Stimulated activated naive B cell treated with anti-CD40 and anti-IgM and Interleukin-4, amounts not matched to agents 10 μg/mL and 1 μg/mL and 100 μg/mL, for 72 hours (primary cell): ENCODE measurements at regions not wholly inside any gene's neighbourhood (a gene's known extent, or its start where the extent isn't known, plus 50 kb on each side); places are given as distances from the start of the nearest gene placed in this dataset.

ENCODE experiments used
- ATAC-seq, 2 donors: fragments of 150-1000 bp; cut with Tn5 transposase; replicated peaks; 2 replicates each; pipeline ENCODE4 v1.10.0; 2021; ENCODE audit warnings: moderate library complexity in 1 of 2
- DNase-seq: peaks from one replicate; pipeline ENCODE4 v3.0.0; 2021
- H3K27ac Mint-ChIP-seq: one replicate; pipeline ENCODE4 v1.8.0; 2022; ENCODE audit warnings: mild to moderate bottlenecking, mixed read lengths
- H3K27me3 Mint-ChIP-seq, 2 donors: one replicate each; pipeline ENCODE4 v1.8.0; 2022; ENCODE audit warnings: mixed read lengths in 2 of 2
- H3K36me3 Mint-ChIP-seq, 2 donors: one replicate each; pipeline ENCODE4 v1.8.0; 2022; ENCODE audit warnings: mixed read lengths in 2 of 2, mild to moderate bottlenecking in 1 of 2
- H3K4me1 Mint-ChIP-seq, 2 donors: one replicate each; pipeline ENCODE4 v1.8.0; 2022; ENCODE audit warnings: mixed read lengths in 2 of 2, mild to moderate bottlenecking in 1 of 2
- H3K4me3 Mint-ChIP-seq, 2 donors: one replicate each; pipeline ENCODE4 v1.8.0; 2022; ENCODE audit warnings: mild to moderate bottlenecking in 2 of 2, mixed read lengths in 2 of 2, moderate library complexity in 1 of 2
- H3K9me3 Mint-ChIP-seq, 2 donors: one replicate each; pipeline ENCODE4 v1.8.0; 2022; ENCODE audit warnings: mixed read lengths in 2 of 2, mild to moderate bottlenecking in 1 of 2

DNA sequence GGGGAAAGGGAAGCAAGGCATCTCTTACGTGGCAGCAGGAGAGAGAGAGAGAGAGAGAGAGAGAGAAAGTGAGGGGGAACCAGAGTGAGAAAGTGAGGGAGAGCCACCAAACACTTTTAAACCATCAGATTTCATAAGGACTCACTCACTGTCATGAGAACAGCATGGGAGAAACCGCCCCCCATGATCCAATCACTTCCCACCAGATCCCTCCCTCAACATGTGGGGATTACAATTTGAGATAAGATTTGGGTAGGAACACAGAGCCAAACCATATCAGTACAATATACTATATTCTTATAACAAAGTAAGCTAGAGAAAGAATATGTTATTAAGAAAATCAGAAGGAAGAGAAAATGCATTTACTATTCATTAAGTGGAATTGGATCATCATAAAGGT lies 53.7 kb upstream of the PLXNC1 start:
- Mint-ChIP-seq H3K27me3 (peaks cover 30 to 33% of the 10 kb centered on the region in 2 donors), H3K36me3 (no peaks in the 10 kb centered on the region), H3K4me3 (no peak overlapping the region), H3K9me3 (no peaks in the 10 kb centered on the region), H3K4me1 (peaks cover 0 to 4% of the 10 kb centered on the region in 2 donors), H3K27ac (no peak overlapping the region)
- ATAC-seq (no peak), DNase-seq (no peak)

DNA sequence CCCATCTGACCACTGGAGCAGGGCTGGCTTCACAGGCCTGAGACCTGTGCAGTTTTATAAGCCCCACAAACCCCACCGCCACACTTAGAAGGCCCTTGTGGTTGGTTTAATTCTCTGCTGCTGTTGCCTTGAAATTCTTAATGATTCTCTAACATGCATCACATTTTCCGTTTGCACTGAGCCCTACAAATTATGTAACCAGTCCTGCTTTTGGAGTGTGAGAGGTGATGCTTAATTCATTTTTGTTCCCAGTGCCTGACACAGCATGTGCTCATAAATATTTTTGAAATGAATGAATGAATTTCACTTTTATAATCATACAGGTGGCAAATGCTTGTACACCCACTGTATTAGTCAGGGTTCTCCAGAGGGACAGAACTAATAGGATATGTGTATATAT lies 52.8 kb upstream of the PLXNC1 start:
- ATAC-seq = no peak
- H3K4me1 Mint-ChIP-seq = peaks cover 0 to 5% of the 10 kb centered on the region in 2 donors

DNA sequence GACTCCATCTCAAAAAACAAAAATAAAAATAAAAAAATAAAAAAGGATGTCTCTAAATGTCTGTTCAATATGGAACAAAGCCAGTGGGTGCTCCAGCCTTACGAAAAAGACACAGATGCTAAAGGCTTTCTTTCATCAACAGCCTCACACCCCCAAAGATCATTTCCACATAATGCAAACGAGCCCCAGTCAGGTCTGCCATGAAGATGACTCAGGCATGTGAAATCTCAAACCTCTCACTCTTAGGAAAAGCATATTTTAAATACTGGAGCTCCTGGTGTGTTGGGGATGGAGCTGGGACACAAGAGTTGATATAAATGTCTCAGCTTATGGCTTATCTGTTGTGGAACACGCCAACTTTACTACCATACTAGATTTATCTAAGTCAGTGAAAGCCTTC lies 49.9 kb upstream of the PLXNC1 start:
- DNase-seq = no peak
- H3K27me3 Mint-ChIP-seq = peaks cover 31 to 39% of the 10 kb centered on the region in 2 donors
- no peak overlapping the region for H3K4me3 Mint-ChIP-seq
- no peak for ATAC-seq
- H3K9me3 Mint-ChIP-seq = no peaks in the 10 kb centered on the region
- no peak overlapping the region for H3K27ac Mint-ChIP-seq
- no peaks in the 10 kb centered on the region for H3K36me3 Mint-ChIP-seq
- H3K4me1 Mint-ChIP-seq = peaks cover 9 to 15% of the 10 kb centered on the region in 2 donors

More for the DNA sequence above, 52.8 kb upstream of the PLXNC1 start:
- Mint-ChIP-seq H3K36me3 (no peaks in the 10 kb centered on the region), H3K27me3 (peaks cover 38 to 39% of the 10 kb centered on the region in 2 donors), H3K9me3 (no peaks in the 10 kb centered on the region), H3K27ac (no peak overlapping the region), H3K4me3 (no peak overlapping the region)
- no peak for DNase-seq
